Heart left ventricle (tissue), 13 donors: ENCODE measurements at regions not wholly inside any gene's neighbourhood (a gene's known extent, or its start where the extent isn't known, plus 50 kb on each side); places are given as distances from the start of the nearest gene placed in this dataset.

Experiments
- CTCF ChIP-seq, 12 donors: fragments of 200-600 bp; sonication (generic) in 4 of 12; IDR thresholded peaks; one replicate each; pipeline versions ENCODE4 v1.5.0 to v1.8.0; 2018 to 2022; ENCODE audit warnings: antibody characterized with exemption in 12 of 12, mild to moderate bottlenecking in 5 of 12
- POLR2A ChIP-seq, 2 donors: fragments of 450-650 bp; IDR thresholded peaks; one replicate each; pipeline ENCODE4 v1.6.1; 2017; ENCODE audit warnings: antibody characterized with exemption in 2 of 2, mild to moderate bottlenecking in 2 of 2, moderate library complexity in 2 of 2
- donor health status: ischemic (EF 13 %, LVEDD 7.1; RV severe dilation, severe dysfunction).
- donor health status: DM: no; HTN: yes; CAD: no.
- donor health status: DM: no; HTN: no; CAD: no.
- donor health status: ischemic (EF 25% LVEDD 6.9; RV normal size, moderate dysfunction).
- donor health status: ischemic (EF 25% LVEDD 5.7; RV mildly dilated, moderate dysfunction).
- donor health status: ischemic (EF 35%, LVEDD 5.7; RV mildly dilated, moderate dysfunction).
- donor health status: nonischemic (EF 11% LVEDD 7.7; RV severe dilation, severe dysfunction).
- donor health status: DM: yes; HTN: yes; CAD: no.
- donor health status: PGD.
- donor health status: ischemic (EF 29% LVEDD 5.4; RV normal size, mild dysfunction).
- donor health status: nonischemic (EF 23%, LVEDD 6.1; RV moderate dilation, normal function).

GRCh38 chr6:10314163-10314955, 100.5 kb downstream of the TFAP2A start:
- no peak for TF ChIP-seq CTCF (IDR thresholded peaks at IDR 0.05)
- no peak for TF ChIP-seq POLR2A (IDR thresholded peaks at IDR 0.05)
